ENCODE measurements at regions not wholly inside any gene's neighbourhood (a gene's known extent, or its start where the extent isn't known, plus 50 kb on each side); places are given as distances from the start of the nearest gene placed in this dataset.

GRCh38 chr17:5635949-5636348 is 51.6 kb upstream of the NLRP1 start:
- DNase-seq = no peak

DNA sequence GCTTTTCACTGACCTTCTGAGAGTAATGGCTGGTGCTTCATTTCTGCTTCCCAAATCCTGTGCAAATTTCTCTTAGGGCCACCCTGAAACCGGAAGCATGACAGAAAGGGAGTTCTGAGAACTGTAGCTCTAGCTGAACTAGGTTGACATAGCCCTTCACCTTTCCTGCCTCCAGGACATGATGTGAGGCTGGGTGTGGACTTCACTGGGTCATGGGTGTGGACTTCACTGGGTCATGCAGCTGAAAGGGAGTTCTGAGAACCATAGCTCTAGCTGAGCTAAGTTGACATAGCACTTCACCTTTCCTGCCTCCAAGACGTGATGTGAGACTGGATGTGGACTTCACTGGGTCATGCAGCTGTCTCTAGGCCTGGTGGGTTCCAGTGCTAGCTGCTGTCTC is 54.3 kb upstream of the NLRP1 start:
- no peak for DNase-seq

- no peak for DNase-seq
These were observed 56.4 kb upstream of the NLRP1 start for GRCh38 chr17:5640726-5641125.

DNA sequence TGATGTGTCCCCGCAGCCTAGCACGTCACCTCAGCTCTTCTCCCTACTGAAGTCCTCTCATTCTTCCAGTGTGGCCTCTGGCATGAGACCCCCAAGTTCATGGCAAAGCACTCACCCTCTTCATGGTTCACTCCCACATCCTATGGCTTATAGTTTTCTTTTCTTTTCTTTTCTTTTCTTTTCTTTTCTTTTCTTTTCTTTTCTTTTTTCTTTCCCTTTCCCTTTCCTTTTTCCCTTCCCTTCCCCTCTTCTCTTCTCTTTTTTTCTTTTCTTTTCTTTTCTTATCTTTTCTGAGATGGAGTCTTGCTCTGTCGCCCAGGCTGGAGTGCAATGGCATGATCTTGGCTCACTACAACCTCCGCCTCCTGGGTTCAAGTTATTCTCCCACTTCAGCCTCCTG is 58.4 kb upstream of the NLRP1 start:
- no peak for DNase-seq

GRCh38 chr17:5644065-5644464 is 59.8 kb upstream of the NLRP1 start:
- no peak for DNase-seq

DNA sequence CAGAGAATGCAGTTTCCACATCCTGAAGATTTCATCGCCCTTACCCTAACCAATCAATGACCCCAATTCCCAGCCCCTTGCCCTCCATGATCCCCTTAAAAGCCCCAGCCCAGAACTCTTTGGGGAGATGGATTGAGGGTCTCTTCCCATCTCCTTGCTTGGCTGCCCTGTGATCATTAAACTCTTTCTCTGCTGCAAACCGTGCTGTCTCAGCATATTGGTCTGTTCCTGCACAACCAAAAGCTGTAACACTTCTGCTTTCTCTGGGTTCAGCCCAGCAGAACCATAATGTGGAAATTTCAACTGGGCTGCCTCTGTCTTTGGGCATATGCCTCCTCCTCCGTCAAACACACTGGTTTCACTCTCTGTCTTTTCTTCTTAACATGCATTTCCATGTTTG is 67.0 kb upstream of the NLRP1 start:
- DNase-seq = no peak

GRCh38 chr17:5661491-5662125 is 77.3 kb upstream of the NLRP1 start:
- no peak for DNase-seq

- DNase-seq = no peak
These were observed 78.2 kb upstream of the NLRP1 start for GRCh38 chr17:5662409-5663085.

- DNase-seq = no peak
These were observed 80.9 kb upstream of the NLRP1 start for GRCh38 chr17:5665164-5665563.

DNA sequence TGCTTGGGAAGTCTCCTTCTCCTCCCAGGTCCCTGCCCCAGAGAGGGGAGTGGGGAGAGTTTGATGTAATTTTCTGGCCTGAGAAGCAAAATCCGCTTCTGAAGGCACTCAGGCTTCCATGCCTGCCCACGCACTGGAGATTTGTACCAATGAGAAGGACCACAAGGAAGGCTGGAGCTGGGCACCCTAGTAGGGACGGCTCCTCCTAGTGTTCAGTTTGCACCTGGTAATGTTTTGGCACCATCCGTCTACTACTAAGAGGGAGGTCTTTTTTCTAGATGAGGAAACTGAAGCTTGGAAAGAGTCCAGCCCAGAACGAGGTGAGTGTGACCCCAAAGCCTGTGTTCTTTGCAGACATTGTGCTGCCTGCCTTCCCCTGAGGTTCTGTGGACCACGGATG is 83.6 kb upstream of the NLRP1 start:
- peak; percentile 10 for DNase-seq

DNA sequence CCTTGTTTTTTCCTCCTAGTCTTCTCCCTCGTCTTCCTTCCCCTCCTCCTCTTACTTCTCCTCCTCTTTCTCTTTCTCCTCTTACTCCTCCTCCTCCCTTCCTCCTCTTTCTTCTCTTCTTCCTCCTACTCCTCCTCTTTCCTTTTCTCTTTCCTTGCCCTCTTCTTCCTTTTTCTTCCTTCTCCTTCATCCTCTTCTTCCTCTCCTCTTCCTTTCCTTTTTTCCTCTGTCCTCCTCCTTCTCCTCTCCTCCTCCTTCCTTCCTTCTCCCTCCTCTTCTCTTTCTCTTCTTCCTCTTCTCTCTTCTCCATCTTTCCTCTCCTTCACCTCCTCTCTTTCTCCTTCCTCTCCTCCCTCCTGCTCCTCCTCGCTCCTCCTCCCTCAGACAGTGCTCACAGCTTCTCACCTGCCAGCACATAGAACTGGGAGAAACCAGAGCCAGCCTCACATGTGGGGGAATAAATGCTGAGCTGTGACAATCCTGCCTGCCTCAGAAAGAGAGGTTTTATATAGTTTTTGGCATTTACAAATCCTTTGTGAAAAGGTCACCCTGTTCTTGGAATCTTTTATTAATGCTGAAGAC is 84.3 kb upstream of the NLRP1 start:
- no peak for DNase-seq

GRCh38 chr17:5669191-5669590 is 84.9 kb upstream of the NLRP1 start:
- DNase-seq = no peak

DNA sequence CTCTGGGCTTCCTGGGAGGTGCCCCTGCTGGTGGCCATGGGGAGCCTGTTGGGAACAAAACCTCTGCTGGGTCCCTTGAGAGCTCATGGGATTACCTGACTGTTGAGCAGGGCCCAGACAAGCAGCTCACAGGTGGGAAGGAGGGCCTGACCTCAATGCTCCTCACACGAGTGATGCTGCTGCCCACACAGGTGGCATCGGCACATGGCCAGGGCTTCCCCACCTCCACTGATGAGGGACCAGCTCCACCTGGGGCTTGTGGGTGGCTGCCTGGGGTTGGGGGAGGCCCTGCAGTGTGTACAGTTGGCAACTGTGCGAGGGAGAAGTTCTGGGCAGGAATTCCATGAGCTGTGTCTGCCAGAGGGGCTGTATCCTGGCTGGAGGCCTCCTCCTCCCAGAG is 87.8 kb upstream of the NLRP1 start:
- no peak for DNase-seq

DNA sequence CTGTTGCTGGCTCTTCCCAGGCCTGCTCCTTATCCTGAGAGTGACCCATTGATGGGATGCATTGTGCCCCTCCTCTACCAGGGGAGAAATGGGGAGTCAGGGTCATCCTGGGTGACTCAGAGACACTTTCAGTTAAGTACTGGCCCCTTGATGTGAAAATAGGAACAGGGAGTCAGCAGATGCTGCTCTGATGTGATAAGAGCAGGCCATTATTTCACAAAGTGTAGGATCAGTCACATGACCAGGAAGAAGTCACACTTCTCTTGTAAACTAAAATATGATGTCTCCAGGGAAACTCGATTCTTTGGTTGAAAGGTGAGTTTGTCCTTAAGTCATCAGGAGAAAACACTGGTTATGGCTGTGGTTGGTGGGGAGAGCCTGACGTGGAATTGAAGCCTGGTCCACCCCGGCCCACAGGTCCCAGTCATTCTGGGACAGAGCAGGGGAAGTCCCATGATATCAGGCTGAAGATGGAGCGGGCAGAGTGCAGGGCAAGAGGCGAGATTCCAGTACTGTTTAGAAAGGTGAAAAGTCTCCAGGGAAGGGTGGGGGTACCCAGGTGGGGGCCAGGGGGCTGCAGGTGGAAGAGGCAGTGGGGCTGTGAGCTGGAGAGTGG is 88.6 kb upstream of the NLRP1 start:
- no peak for DNase-seq

- no peak for DNase-seq
These were observed 91.5 kb upstream of the NLRP1 start for GRCh38 chr17:5675625-5676421.

DNA sequence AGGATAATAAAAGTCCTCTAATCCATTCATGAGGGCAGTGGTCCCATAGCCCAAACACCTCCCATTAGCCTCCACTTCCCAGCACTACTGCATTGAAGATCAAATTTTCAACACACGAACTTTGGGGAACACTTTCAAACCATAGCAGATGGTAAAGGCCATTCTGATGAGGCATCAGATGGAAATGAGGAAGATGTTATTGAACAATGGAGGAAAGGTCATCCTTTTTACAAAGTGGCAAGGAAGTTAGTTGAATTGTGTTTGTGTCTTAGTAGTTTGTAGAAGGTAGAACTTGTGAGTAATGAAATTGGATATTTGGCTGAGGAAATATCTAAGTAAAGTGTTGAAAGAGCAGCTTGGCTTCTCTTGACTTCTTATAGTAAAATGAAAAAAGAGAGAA is 93.3 kb upstream of the NLRP1 start:
- no peak for DNase-seq

- no peak for DNase-seq
These were observed 93.9 kb upstream of the NLRP1 start for GRCh38 chr17:5678171-5678570.

DNA sequence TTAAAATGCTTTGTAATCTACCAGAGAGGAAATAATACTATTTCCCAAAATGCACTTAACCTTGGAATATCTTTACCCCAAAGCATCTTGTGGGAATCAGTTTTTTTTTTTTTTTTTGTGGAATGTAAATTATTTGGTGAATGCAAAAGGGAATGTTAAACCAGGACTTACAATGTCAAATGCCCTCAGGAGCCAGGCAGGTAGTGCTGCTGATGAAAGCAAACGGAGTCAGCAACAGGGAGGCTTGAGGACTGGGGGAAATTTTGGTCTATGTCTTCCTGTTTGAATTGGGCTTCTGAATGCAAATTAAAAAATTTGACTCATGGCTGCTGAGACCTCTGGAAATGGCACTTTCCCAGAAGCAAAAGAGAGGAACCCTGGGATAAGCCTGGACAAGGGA is 96.5 kb upstream of the NLRP1 start:
- DNase-seq = no peak

DNA sequence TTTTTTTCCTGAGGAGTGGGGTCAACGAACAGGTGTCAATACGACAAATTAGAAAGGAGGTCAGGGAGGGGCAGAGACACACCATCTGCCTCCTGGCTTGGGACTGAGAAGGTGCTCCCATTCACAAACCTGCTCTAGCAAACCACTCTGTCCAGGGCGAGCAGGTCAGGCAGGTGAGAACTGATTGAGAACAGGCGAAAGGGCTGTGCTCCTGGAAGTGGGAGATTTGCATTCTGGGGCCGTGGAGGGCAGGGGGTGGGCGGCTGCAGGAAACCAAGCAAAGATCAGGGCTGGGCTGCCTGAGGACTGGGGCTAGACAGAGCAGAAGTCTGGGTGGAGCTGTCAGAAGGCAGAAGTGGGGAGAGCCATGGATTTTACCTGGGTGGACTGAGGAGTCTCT is 98.9 kb upstream of the NLRP1 start:
- no peak for DNase-seq

DNA sequence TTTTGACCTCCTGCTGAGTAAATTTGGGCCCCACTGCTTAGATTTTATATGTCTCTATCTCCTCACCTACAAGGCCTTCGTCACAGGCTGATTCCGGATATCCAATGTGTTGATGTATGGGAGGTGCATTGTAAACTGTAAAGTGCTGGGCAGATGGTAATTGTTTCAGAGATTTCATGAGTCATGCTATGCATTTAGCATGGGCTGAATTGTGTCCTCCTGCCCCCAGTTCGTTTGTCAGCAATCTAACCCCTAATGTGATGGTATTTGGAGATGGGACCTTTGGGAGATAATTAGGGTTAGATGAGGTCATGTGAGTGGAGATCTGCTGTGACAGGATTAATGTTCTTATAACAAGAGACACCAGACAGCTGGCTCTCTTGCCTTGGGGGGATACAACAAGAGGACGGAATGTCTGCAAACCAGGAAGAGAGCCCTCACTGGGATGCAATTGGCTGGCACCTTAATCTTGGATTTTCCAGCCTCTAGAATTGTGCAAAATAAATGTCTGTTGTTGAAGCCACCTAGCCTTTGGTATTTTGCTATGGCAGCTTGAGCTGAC is 101.8 kb upstream of the NLRP1 start:
- DNase-seq = no peak

DNA sequence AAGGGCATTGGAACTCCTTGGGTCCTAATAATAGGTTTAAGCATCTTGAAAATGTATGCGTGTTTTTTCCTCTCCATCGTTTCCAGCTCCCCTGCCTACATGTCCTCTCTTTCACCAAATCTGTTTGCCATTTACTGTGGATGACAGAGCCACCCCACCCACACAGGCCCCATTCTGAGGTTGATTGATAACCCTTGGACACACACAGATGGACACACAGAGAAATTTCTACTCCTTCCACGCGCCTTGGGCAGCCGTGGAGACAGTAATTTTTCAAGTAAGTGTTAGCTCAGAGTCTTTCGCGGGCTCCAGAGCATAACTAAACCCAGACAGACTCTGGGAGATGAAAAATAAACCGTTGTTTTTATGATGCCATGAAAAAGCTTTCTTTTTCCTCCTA is 103.3 kb upstream of the NLRP1 start:
- no peak for DNase-seq

DNA sequence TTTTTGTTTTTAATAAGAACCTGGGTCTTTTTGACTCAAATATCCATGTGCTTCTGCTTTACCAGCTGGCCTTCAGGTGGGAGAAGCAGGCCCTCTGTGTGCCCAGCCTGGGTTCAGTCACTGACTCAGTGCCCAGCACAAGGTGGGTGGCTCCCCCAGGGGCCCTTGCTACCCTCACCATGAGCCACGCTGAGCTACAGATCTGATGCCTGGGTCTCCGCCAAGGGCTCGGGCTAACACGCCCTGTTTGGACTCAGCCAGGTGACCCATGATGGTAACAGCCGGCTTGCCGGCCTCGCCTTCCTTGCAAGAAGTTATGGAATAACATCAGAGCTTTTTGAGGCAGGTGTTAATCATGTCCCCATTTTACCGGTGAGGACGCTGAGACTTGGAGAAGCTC is 109.5 kb upstream of the NLRP1 start:
- DNase-seq = no peak

- DNase-seq = no peak
These were observed 110.2 kb upstream of the NLRP1 start for GRCh38 chr17:5694551-5694950.
